ENCODE measurements at regions not wholly inside any gene's neighbourhood (a gene's known extent, or its start where the extent isn't known, plus 50 kb on each side); places are given as distances from the start of the nearest gene placed in this dataset.

GRCh38 chr16:64853551-64853950 is 268.3 kb downstream of the CDH11 start:
- no peak overlapping the region for H3K27ac Mint-ChIP-seq (ENCODE audit: unreplicated experiment)
- H3K9me3 Mint-ChIP-seq (ENCODE audit: unreplicated experiment) = peaks cover 7% of the 10 kb centered on the region
- peaks cover 15% of the 10 kb centered on the region for H3K4me1 Mint-ChIP-seq (ENCODE audit: unreplicated experiment)
- no peak overlapping the region for H3K4me3 Mint-ChIP-seq (ENCODE audit: unreplicated experiment)
- no peaks in the 10 kb centered on the region for H3K36me3 Mint-ChIP-seq (ENCODE audit: unreplicated experiment)
- no peak for DNase-seq (ENCODE audit: extremely low spot score, unreplicated experiment)
- no peak for TF ChIP-seq CTCF (IDR thresholded peaks at IDR 0.05)
- no peaks in the 10 kb centered on the region for H3K27me3 Mint-ChIP-seq (ENCODE audit: unreplicated experiment)

GRCh38 chr16:64846966-64847365 is 274.9 kb downstream of the CDH11 start:
- H3K27ac Mint-ChIP-seq (ENCODE audit: unreplicated experiment) = no peak overlapping the region
- H3K9me3 Mint-ChIP-seq (ENCODE audit: unreplicated experiment) = peaks cover 10% of the 10 kb centered on the region
- TF ChIP-seq CTCF (IDR thresholded peaks at IDR 0.05) = no peak
- H3K27me3 Mint-ChIP-seq (ENCODE audit: unreplicated experiment) = no peaks in the 10 kb centered on the region
- H3K36me3 Mint-ChIP-seq (ENCODE audit: unreplicated experiment) = no peaks in the 10 kb centered on the region
- H3K4me1 Mint-ChIP-seq (ENCODE audit: unreplicated experiment) = peaks cover 4% of the 10 kb centered on the region
- H3K4me3 Mint-ChIP-seq (ENCODE audit: unreplicated experiment) = no peak overlapping the region
- DNase-seq (ENCODE audit: extremely low spot score, unreplicated experiment) = no peak

- no peaks in the 10 kb centered on the region for H3K27me3 Mint-ChIP-seq (ENCODE audit: unreplicated experiment)
- no peak overlapping the region for H3K27ac Mint-ChIP-seq (ENCODE audit: unreplicated experiment)
- no peaks in the 10 kb centered on the region for H3K36me3 Mint-ChIP-seq (ENCODE audit: unreplicated experiment)
These were observed 276.8 kb downstream of the CDH11 start for GRCh38 chr16:64845071-64845470.

GRCh38 chr16:64841482-64841881 is 280.4 kb downstream of the CDH11 start:
- H3K27ac Mint-ChIP-seq (ENCODE audit: unreplicated experiment) = no peak overlapping the region
- peaks cover 9% of the 10 kb centered on the region for H3K9me3 Mint-ChIP-seq (ENCODE audit: unreplicated experiment)
- H3K4me1 Mint-ChIP-seq (ENCODE audit: unreplicated experiment) = peaks cover 13% of the 10 kb centered on the region
- no peak overlapping the region for H3K4me3 Mint-ChIP-seq (ENCODE audit: unreplicated experiment)
- H3K27me3 Mint-ChIP-seq (ENCODE audit: unreplicated experiment) = no peaks in the 10 kb centered on the region
- DNase-seq (ENCODE audit: extremely low spot score, unreplicated experiment) = no peak
- TF ChIP-seq CTCF (IDR thresholded peaks at IDR 0.05) = no peak
- no peaks in the 10 kb centered on the region for H3K36me3 Mint-ChIP-seq (ENCODE audit: unreplicated experiment)

More at GRCh38 chr16:64845071-64845470, 276.8 kb downstream of the CDH11 start:
- no peak for TF ChIP-seq CTCF (IDR thresholded peaks at IDR 0.05)
- Mint-ChIP-seq H3K4me3 (ENCODE audit: unreplicated experiment) (no peak overlapping the region), H3K4me1 (ENCODE audit: unreplicated experiment) (peaks cover 13% of the 10 kb centered on the region), H3K9me3 (ENCODE audit: unreplicated experiment) (peaks cover 7% of the 10 kb centered on the region)
- no peak for DNase-seq (ENCODE audit: extremely low spot score, unreplicated experiment)

GRCh38 chr16:64841071-64841470 is 280.8 kb downstream of the CDH11 start:
- DNase-seq (ENCODE audit: extremely low spot score, unreplicated experiment) = no peak
- Mint-ChIP-seq H3K36me3 (ENCODE audit: unreplicated experiment) (no peaks in the 10 kb centered on the region), H3K9me3 (ENCODE audit: unreplicated experiment) (peaks cover 9% of the 10 kb centered on the region), H3K27me3 (ENCODE audit: unreplicated experiment) (no peaks in the 10 kb centered on the region), H3K4me3 (ENCODE audit: unreplicated experiment) (no peak overlapping the region), H3K27ac (ENCODE audit: unreplicated experiment) (no peak overlapping the region), H3K4me1 (ENCODE audit: unreplicated experiment) (peaks cover 13% of the 10 kb centered on the region)
- TF ChIP-seq CTCF (IDR thresholded peaks at IDR 0.05) = no peak
